ENCODE measurements at regions not wholly inside any gene's neighbourhood (a gene's known extent, or its start where the extent isn't known, plus 50 kb on each side); places are given as distances from the start of the nearest gene placed in this dataset.

DNA sequence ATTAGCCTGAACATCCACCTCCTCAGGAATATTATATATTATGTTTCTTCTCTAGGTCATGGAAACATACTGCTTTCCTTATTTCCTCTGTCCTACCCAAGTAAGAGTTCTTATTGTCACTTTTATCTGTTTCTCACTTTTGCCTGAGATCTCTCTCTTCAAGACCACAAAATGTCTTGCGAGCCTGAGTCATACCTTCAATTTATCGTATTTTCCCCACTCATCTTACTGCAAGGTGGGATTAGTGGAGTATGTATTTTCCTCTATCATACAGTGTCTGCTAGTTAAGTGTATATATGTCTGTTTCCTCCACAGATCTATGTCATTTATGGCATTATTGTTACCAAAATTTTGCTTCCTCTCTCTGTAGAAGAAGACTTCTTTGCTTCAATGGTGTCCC is 124.5 kb downstream of the EIF4E start:
- Histone ChIP-seq H3K27me3 (no peaks in the 10 kb centered on the region), H3K4me3 (no peak overlapping the region), H3K27ac (no peak overlapping the region), H3K4me1 (no peaks in the 10 kb centered on the region), H3K36me3 (no peaks in the 10 kb centered on the region), H3K9me3 (no peaks in the 10 kb centered on the region)
- TF ChIP-seq EP300 (IDR thresholded peaks at IDR 0.05) (no peak), POLR2AphosphoS5 (IDR thresholded peaks at IDR 0.05) (no peak), POLR2A (IDR thresholded peaks at IDR 0.05) (no peak)
- TF ChIP-seq, protein P1, sequence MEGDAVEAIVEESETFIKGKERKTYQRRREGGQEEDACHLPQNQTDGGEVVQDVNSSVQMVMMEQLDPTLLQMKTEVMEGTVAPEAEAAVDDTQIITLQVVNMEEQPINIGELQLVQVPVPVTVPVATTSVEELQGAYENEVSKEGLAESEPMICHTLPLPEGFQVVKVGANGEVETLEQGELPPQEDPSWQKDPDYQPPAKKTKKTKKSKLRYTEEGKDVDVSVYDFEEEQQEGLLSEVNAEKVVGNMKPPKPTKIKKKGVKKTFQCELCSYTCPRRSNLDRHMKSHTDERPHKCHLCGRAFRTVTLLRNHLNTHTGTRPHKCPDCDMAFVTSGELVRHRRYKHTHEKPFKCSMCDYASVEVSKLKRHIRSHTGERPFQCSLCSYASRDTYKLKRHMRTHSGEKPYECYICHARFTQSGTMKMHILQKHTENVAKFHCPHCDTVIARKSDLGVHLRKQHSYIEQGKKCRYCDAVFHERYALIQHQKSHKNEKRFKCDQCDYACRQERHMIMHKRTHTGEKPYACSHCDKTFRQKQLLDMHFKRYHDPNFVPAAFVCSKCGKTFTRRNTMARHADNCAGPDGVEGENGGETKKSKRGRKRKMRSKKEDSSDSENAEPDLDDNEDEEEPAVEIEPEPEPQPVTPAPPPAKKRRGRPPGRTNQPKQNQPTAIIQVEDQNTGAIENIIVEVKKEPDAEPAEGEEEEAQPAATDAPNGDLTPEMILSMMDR (IDR thresholded peaks at IDR 0.05), result no peak
- DNase-seq (ENCODE audit: low spot score in 2 of 2), result no peak
- 94% methylated on average over 2 of the region's 2 CpGs for WGBS

DNA sequence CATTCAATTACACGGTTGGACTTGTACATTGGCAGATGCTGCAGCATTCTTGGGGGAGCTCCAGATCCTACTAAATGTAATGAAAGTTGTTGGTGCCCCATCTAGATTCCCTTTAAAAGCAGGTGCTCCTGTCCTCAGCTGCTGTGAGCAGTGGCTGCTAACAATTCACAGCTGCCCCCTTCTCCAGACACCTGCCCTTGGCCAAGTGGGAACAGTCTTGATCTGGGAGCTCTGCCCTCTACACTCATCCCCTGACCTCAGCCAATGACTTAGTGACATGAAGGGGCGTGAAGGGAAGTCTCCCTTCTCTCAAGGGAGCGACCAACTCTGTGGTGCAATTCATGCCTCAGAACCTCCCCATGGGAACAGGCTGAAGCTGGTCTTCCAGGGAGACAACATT is 125.7 kb downstream of the EIF4E start:
- H3K27ac ChIP-seq, result no peak overlapping the region
- H3K4me1 ChIP-seq, result no peaks in the 10 kb centered on the region
- no peaks in the 10 kb centered on the region for H3K9me3 ChIP-seq
- no peak for TF ChIP-seq EP300 (IDR thresholded peaks at IDR 0.05)
- H3K36me3 ChIP-seq, result no peaks in the 10 kb centered on the region
- 75% methylated on average over 3 of the region's 3 CpGs for WGBS
- no peak overlapping the region for H3K4me3 ChIP-seq
- no peaks in the 10 kb centered on the region for H3K27me3 ChIP-seq
- DNase-seq (ENCODE audit: low spot score in 2 of 2), result no peak

DNA sequence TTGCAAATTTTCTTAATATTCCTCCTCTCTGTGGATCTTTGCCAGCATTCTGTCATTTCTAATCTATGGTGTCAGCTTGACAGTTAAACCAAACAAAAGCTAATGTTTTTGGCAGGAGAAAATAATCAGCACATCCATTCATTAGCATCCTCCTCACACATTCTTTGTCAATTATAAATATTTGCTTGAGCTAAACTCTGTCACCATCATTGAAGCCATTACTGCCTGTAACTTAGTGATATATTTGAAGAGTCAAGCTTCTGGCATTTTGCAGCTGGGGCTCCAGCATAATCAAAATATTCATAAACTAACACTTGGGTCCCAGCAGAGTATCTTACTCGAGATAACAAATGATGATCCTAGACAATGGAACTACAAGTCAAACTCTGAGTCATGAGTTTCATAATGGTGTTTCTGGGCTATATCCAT is 126.1 kb downstream of the EIF4E start:
- H3K27me3 ChIP-seq, result no peaks in the 10 kb centered on the region
- no peaks in the 10 kb centered on the region for H3K9me3 ChIP-seq
- DNase-seq (ENCODE audit: low spot score in 2 of 2), result no peak
- no peaks in the 10 kb centered on the region for H3K36me3 ChIP-seq
- H3K4me1 ChIP-seq, result no peaks in the 10 kb centered on the region
- TF ChIP-seq, protein P1 (IDR thresholded peaks at IDR 0.05), result no peak
- TF ChIP-seq POLR2A (IDR thresholded peaks at IDR 0.05), result no peak
- TF ChIP-seq POLR2AphosphoS5 (IDR thresholded peaks at IDR 0.05), result no peak
- TF ChIP-seq EP300 (IDR thresholded peaks at IDR 0.05), result no peak
- no peak overlapping the region for H3K27ac ChIP-seq
- H3K4me3 ChIP-seq, result no peak overlapping the region
- 39% methylated on average over 1 of the region's 1 CpG for WGBS

- no peak overlapping the region for H3K4me3 ChIP-seq
- H3K9me3 ChIP-seq, result no peaks in the 10 kb centered on the region
- H3K27ac ChIP-seq, result no peak overlapping the region
- H3K4me1 ChIP-seq, result no peaks in the 10 kb centered on the region
- 84% methylated on average over 6 of the region's 6 CpGs for WGBS
- no peaks in the 10 kb centered on the region for H3K27me3 ChIP-seq
- DNase-seq (ENCODE audit: low spot score in 2 of 2), result no peak
- TF ChIP-seq POLR2A (IDR thresholded peaks at IDR 0.05) (no peak), POLR2AphosphoS5 (IDR thresholded peaks at IDR 0.05) (no peak), EP300 (IDR thresholded peaks at IDR 0.05) (no peak)
- TF ChIP-seq, protein P1 (IDR thresholded peaks at IDR 0.05), result no peak
- H3K36me3 ChIP-seq, result no peaks in the 10 kb centered on the region
These were observed 127.6 kb downstream of the EIF4E start for GRCh38 chr4:98801259-98801725.

GRCh38 chr4:98796991-98797390 is 131.9 kb downstream of the EIF4E start:
- WGBS, result 57% methylated on average over 7 of the region's 7 CpGs

More at GRCh38 chr4:98796991-98797390, 131.9 kb downstream of the EIF4E start:
- TF ChIP-seq POLR2A (IDR thresholded peaks at IDR 0.05), result no peak
- TF ChIP-seq POLR2AphosphoS5 (IDR thresholded peaks at IDR 0.05), result no peak
- no peak for TF ChIP-seq EP300 (IDR thresholded peaks at IDR 0.05)
- TF ChIP-seq, protein P1 (IDR thresholded peaks at IDR 0.05), result no peak
- Histone ChIP-seq H3K27me3 (no peaks in the 10 kb centered on the region), H3K9me3 (no peaks in the 10 kb centered on the region), H3K4me1 (no peaks in the 10 kb centered on the region), H3K36me3 (no peaks in the 10 kb centered on the region), H3K4me3 (no peak overlapping the region), H3K27ac (no peak overlapping the region)
- DNase-seq (ENCODE audit: low spot score in 2 of 2), result no peak

Measured in suprapubic skin (tissue), 4 donors.